ENCODE measurements at regions not wholly inside any gene's neighbourhood (a gene's known extent, or its start where the extent isn't known, plus 50 kb on each side); places are given as distances from the start of the nearest gene placed in this dataset.
"Not testable (repeated sequence)": the region's sequence is repeated elsewhere in the genome, so short reads cannot be mapped to it uniquely, and the experiment has no call there.

GRCh38 chr7:125258876-125259417, 329.3 kb upstream of the POT1 start:
- TF ChIP-seq, protein P1, sequence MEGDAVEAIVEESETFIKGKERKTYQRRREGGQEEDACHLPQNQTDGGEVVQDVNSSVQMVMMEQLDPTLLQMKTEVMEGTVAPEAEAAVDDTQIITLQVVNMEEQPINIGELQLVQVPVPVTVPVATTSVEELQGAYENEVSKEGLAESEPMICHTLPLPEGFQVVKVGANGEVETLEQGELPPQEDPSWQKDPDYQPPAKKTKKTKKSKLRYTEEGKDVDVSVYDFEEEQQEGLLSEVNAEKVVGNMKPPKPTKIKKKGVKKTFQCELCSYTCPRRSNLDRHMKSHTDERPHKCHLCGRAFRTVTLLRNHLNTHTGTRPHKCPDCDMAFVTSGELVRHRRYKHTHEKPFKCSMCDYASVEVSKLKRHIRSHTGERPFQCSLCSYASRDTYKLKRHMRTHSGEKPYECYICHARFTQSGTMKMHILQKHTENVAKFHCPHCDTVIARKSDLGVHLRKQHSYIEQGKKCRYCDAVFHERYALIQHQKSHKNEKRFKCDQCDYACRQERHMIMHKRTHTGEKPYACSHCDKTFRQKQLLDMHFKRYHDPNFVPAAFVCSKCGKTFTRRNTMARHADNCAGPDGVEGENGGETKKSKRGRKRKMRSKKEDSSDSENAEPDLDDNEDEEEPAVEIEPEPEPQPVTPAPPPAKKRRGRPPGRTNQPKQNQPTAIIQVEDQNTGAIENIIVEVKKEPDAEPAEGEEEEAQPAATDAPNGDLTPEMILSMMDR (conservative IDR thresholded peaks at IDR 0.05): not testable (repeated sequence)
- not testable (repeated sequence) for TF ChIP-seq EZH2 (IDR thresholded peaks at IDR 0.05; ENCODE audit: low read depth)
